DOHH2 (cell line): ENCODE measurements at regions not wholly inside any gene's neighbourhood (a gene's known extent, or its start where the extent isn't known, plus 50 kb on each side); places are given as distances from the start of the nearest gene placed in this dataset.

ENCODE experiments used
- H3F3A ChIP-seq: fragments of 200-600 bp; sonication (generic), shearing (Covaris generic); 2 replicates; pipeline ENCODE4 v1.6.0; 2016; ENCODE audit warnings: antibody characterized with exemption, mild to moderate bottlenecking; ENCODE audit not compliant: control insufficient read depth, insufficient read depth
- H3K27ac ChIP-seq: fragments of 200-600 bp; sonication (generic); 2 replicates; pipeline ENCODE4 v1.5.1; 2014; ENCODE audit warnings: low read depth, mild to moderate bottlenecking, low read length, moderate library complexity
- H3K27me3 ChIP-seq: fragments of 200-600 bp; sonication (generic); 2 replicates; pipeline ENCODE4 v1.6.1; 2014; ENCODE audit warnings: mild to moderate bottlenecking, low read length, mixed read lengths; ENCODE audit not compliant: control insufficient read depth
- H3K36me3 ChIP-seq: fragments of 200-600 bp; sonication (generic); 2 replicates; pipeline ENCODE4 v1.6.1; 2014; ENCODE audit warnings: mild to moderate bottlenecking, low read length, moderate library complexity, mixed read lengths; ENCODE audit not compliant: control insufficient read depth
- H3K4me1 ChIP-seq: fragments of 200-600 bp; sonication (generic); 2 replicates; pipeline ENCODE4 v1.6.1; 2014; ENCODE audit warnings: mild to moderate bottlenecking, low read length, mixed read lengths; ENCODE audit not compliant: control insufficient read depth
- H3K4me2 ChIP-seq: fragments of 200-600 bp; sonication (generic); 2 replicates; pipeline ENCODE4 v1.6.0; 2014; ENCODE audit warnings: mild to moderate bottlenecking, low read length, moderate library complexity
- H3K4me3 ChIP-seq: fragments of 200-600 bp; sonication (generic); 2 replicates; pipeline ENCODE4 v1.5.1; 2014; ENCODE audit warnings: mild to moderate bottlenecking, low read length, mixed read lengths
- H3K79me2 ChIP-seq: fragments of 200-600 bp; sonication (generic); 2 replicates; pipeline ENCODE4 v1.6.1; 2014; ENCODE audit warnings: mild to moderate bottlenecking, low read length, mixed read lengths; ENCODE audit not compliant: control insufficient read depth
- H3K9me2 ChIP-seq: fragments of 200-600 bp; sonication (generic); replicated peaks from 2 replicates; pipeline ENCODE4 v1.6.1; 2014; ENCODE audit warnings: mild to moderate bottlenecking, low read length, mixed read lengths; ENCODE audit not compliant: control insufficient read depth
- H3K9me3 ChIP-seq: fragments of 200-600 bp; sonication (generic); 2 replicates; pipeline ENCODE4 v1.6.1; 2014; ENCODE audit warnings: antibody characterized with exemption, low read length, mixed read lengths; ENCODE audit not compliant: control insufficient read depth, insufficient read depth
- H4K20me1 ChIP-seq: fragments of 200-600 bp; sonication (generic); 2 replicates; pipeline ENCODE4 v1.6.0; 2014; ENCODE audit warnings: low read depth, mild to moderate bottlenecking, antibody characterized with exemption, low read length, moderate library complexity; ENCODE audit not compliant: control insufficient read depth, insufficient read depth
- CTCF ChIP-seq: fragments of 200-600 bp; sonication (generic); IDR thresholded peaks from one replicate; pipeline ENCODE4 v1.5.1; 2014; ENCODE audit warnings: antibody characterized with exemption, mild to moderate bottlenecking, low read depth, low read length; ENCODE audit not compliant: poor library complexity, severe bottlenecking
- EZH2phosphoT487 ChIP-seq: fragments of 200-600 bp; sonication (generic); IDR thresholded peaks from 2 replicates; pipeline ENCODE4 v1.6.1; 2017; ENCODE audit warnings: borderline replicate concordance, mild to moderate bottlenecking, antibody characterized with exemption, low read length, moderate library complexity, mixed read lengths

- H3K4me3 ChIP-seq = no peak overlapping the region
- no peaks in the 10 kb centered on the region for H3K27me3 ChIP-seq
- no peaks in the 10 kb centered on the region for H4K20me1 ChIP-seq
- no peak overlapping the region for H3K27ac ChIP-seq
- H3K4me2 ChIP-seq = no peak overlapping the region
- no peaks in the 10 kb centered on the region for H3K9me3 ChIP-seq
- no peaks in the 10 kb centered on the region for H3K9me2 ChIP-seq
- TF ChIP-seq CTCF (no peak), EZH2phosphoT487 (no peak)
- H3K79me2 ChIP-seq = no peaks in the 10 kb centered on the region
- no peaks in the 10 kb centered on the region for H3K36me3 ChIP-seq
- no peaks in the 10 kb centered on the region for H3K4me1 ChIP-seq
- no peaks in the 10 kb centered on the region for H3F3A ChIP-seq
Observed at GRCh38 chr9:15047028-15047551, 136.9 kb upstream of the FREM1 start.

- H3K4me1 ChIP-seq = no peaks in the 10 kb centered on the region
- no peaks in the 10 kb centered on the region for H3F3A ChIP-seq
- no peaks in the 10 kb centered on the region for H3K9me3 ChIP-seq
- no peak overlapping the region for H3K4me2 ChIP-seq
- no peaks in the 10 kb centered on the region for H3K9me2 ChIP-seq
- no peak overlapping the region for H3K4me3 ChIP-seq
- no peaks in the 10 kb centered on the region for H3K27me3 ChIP-seq
- no peaks in the 10 kb centered on the region for H4K20me1 ChIP-seq
- no peaks in the 10 kb centered on the region for H3K36me3 ChIP-seq
- no peak overlapping the region for H3K27ac ChIP-seq
- no peaks in the 10 kb centered on the region for H3K79me2 ChIP-seq
- TF ChIP-seq CTCF (no peak), EZH2phosphoT487 (no peak)
Observed at GRCh38 chr9:15033316-15033715, 123.1 kb upstream of the FREM1 start.

- no peaks in the 10 kb centered on the region for H3F3A ChIP-seq
- no peak overlapping the region for H3K4me2 ChIP-seq
- no peaks in the 10 kb centered on the region for H3K27me3 ChIP-seq
- no peak overlapping the region for H3K27ac ChIP-seq
- no peaks in the 10 kb centered on the region for H3K9me3 ChIP-seq
- no peak for TF ChIP-seq CTCF
- no peak for TF ChIP-seq EZH2phosphoT487
- H3K4me1 ChIP-seq = no peaks in the 10 kb centered on the region
- H4K20me1 ChIP-seq = no peaks in the 10 kb centered on the region
- H3K9me2 ChIP-seq = no peaks in the 10 kb centered on the region
- no peaks in the 10 kb centered on the region for H3K79me2 ChIP-seq
- H3K4me3 ChIP-seq = no peak overlapping the region
- H3K36me3 ChIP-seq = no peaks in the 10 kb centered on the region
Observed at GRCh38 chr9:15032860-15033259, 122.6 kb upstream of the FREM1 start.

- Histone ChIP-seq H3K27me3 (no peaks in the 10 kb centered on the region; the same call in 1 of the 2 replicates), H3K36me3 (no peaks in the 10 kb centered on the region), H3K4me1 (no peaks in the 10 kb centered on the region), H3K4me2 (no peak overlapping the region), H3K4me3 (no peak overlapping the region), H3K79me2 (no peaks in the 10 kb centered on the region), H3F3A (no peaks in the 10 kb centered on the region), H3K9me2 (no peaks in the 10 kb centered on the region), H3K9me3 (no peaks in the 10 kb centered on the region), H3K27ac (no peak overlapping the region), H4K20me1 (no peaks in the 10 kb centered on the region)
- TF ChIP-seq EZH2phosphoT487 (no peak), CTCF (no peak)
Observed at GRCh38 chr9:15021146-15021545, 110.9 kb upstream of the FREM1 start.
